HG03342 (cell line): ENCODE measurements at regions not wholly inside any gene's neighbourhood (a gene's known extent, or its start where the extent isn't known, plus 50 kb on each side); places are given as distances from the start of the nearest gene placed in this dataset.
"Not testable (repeated sequence)": the region's sequence is repeated elsewhere in the genome, so short reads cannot be mapped to it uniquely, and the experiment has no call there.

Source experiments
- ATAC-seq: cut with Tn5 transposase; IDR thresholded peaks from one replicate; pipeline ENCODE4 v1.9.1; 2021; ENCODE audit warnings: mild to moderate bottlenecking, moderate library complexity; ENCODE audit not compliant: unreplicated experiment

- no peak for ATAC-seq
These were observed 294.3 kb upstream of the SPAG17 start for GRCh38 chr1:118479351-118479750.

- no peak for ATAC-seq
These were observed 288.8 kb upstream of the SPAG17 start for GRCh38 chr1:118473825-118474224.

GRCh38 chr1:118464460-118464859 lies 279.4 kb upstream of the SPAG17 start:
- not testable (repeated sequence) for ATAC-seq

- no peak for ATAC-seq
These were observed 276.1 kb upstream of the SPAG17 start for GRCh38 chr1:118461154-118461553.

GRCh38 chr1:118459871-118460270 lies 274.8 kb upstream of the SPAG17 start:
- ATAC-seq, result no peak

- ATAC-seq, result not testable (repeated sequence)
These were observed 268.8 kb upstream of the SPAG17 start for GRCh38 chr1:118453856-118454255.

GRCh38 chr1:118445156-118445555 lies 260.1 kb upstream of the SPAG17 start:
- no peak for ATAC-seq

GRCh38 chr1:118442214-118442613 lies 257.2 kb upstream of the SPAG17 start:
- no peak for ATAC-seq

GRCh38 chr1:118437664-118438063 lies 252.6 kb upstream of the SPAG17 start:
- ATAC-seq, result no peak

- ATAC-seq, result no peak
These were observed 244.8 kb upstream of the SPAG17 start for GRCh38 chr1:118429856-118430255.

- no peak for ATAC-seq
These were observed 236.9 kb upstream of the SPAG17 start for GRCh38 chr1:118421868-118422350.

- ATAC-seq, result no peak
These were observed 219.0 kb upstream of the SPAG17 start for GRCh38 chr1:118404024-118404423.

GRCh38 chr1:118397496-118397859 lies 212.4 kb upstream of the SPAG17 start:
- ATAC-seq, result no peak

GRCh38 chr1:118396829-118397495 lies 211.9 kb upstream of the SPAG17 start:
- no peak for ATAC-seq

- ATAC-seq, result no peak
These were observed 211.3 kb upstream of the SPAG17 start for GRCh38 chr1:118396279-118396678.

- no peak for ATAC-seq
These were observed 210.5 kb upstream of the SPAG17 start for GRCh38 chr1:118395430-118395991.

- no peak for ATAC-seq
These were observed 205.9 kb upstream of the SPAG17 start for GRCh38 chr1:118390955-118391354.

GRCh38 chr1:118388301-118388959 lies 203.4 kb upstream of the SPAG17 start:
- ATAC-seq, result no peak

GRCh38 chr1:118381197-118381869 lies 196.3 kb upstream of the SPAG17 start:
- no peak for ATAC-seq

GRCh38 chr1:118377183-118377582 lies 192.2 kb upstream of the SPAG17 start:
- not testable (repeated sequence) for ATAC-seq

- ATAC-seq, result no peak
These were observed 186.6 kb upstream of the SPAG17 start for GRCh38 chr1:118371612-118372011.

- no peak for ATAC-seq
These were observed 185.8 kb upstream of the SPAG17 start for GRCh38 chr1:118370861-118371260.
